Upper lobe of left lung (tissue), 6 donors: ENCODE measurements at regions not wholly inside any gene's neighbourhood (a gene's known extent, or its start where the extent isn't known, plus 50 kb on each side); places are given as distances from the start of the nearest gene placed in this dataset.

Source experiments
- ATAC-seq, 2 donors: fragments of 200-7000 bp; cut with Tn5 transposase; one replicate each; pipeline ENCODE4 v1.9.1; 2022; ENCODE audit warnings: mild to moderate bottlenecking in 2 of 2, moderate library complexity in 2 of 2; ENCODE audit not compliant: low FRiP score in 2 of 2
- DNase-seq, 2 donors: peaks; one replicate each; pipeline ENCODE4 v3.0.0-alpha.2; 2019 to 2020
- H3K27ac ChIP-seq, 4 donors: fragments of 200-600 bp; sonication (generic); one replicate each; pipeline ENCODE4 v1.5.1; 2016 to 2019
- H3K27me3 ChIP-seq, 4 donors: fragments of 200-600 bp; sonication (generic); one replicate each; pipeline ENCODE4 v1.5.1; 2017 to 2019
- H3K36me3 ChIP-seq, 4 donors: fragments of 200-600 bp; sonication (generic); one replicate each; pipeline ENCODE4 v1.5.1; 2016 to 2019
- H3K4me1 ChIP-seq, 4 donors: fragments of 200-600 bp; sonication (generic); one replicate each; pipeline ENCODE4 v1.5.1; 2018 to 2019
- H3K4me3 ChIP-seq, 4 donors: fragments of 200-600 bp; sonication (generic); one replicate each; pipeline ENCODE4 v1.5.1; 2017 to 2019; ENCODE audit warnings: mild to moderate bottlenecking in 2 of 4, moderate library complexity in 1 of 4
- H3K9me3 ChIP-seq, 4 donors: fragments of 200-600 bp; sonication (generic); one replicate each; pipeline ENCODE4 v1.5.1; 2018 to 2019
- CTCF ChIP-seq, 6 experiments: fragments of 450-650 bp in 4 of 6; fragments of 200-600 bp in 2 of 6; sonication (generic) in 2 of 6; IDR thresholded peaks; one replicate each; pipeline ENCODE4 v1.5.1; 2016 to 2019; ENCODE audit warnings: antibody characterized with exemption in 6 of 6
- EP300 ChIP-seq, 4 donors: sonication (generic); formaldehyde crosslinking; IDR thresholded peaks; one replicate each; pipeline ENCODE4 v1.5.1; 2017; ENCODE audit warnings: antibody characterized with exemption in 4 of 4, control low read depth in 2 of 4
- POLR2A ChIP-seq, 4 donors: fragments of 450-650 bp; IDR thresholded peaks; one replicate each; pipeline ENCODE4 v1.5.1; 2016 to 2017; ENCODE audit warnings: antibody characterized with exemption in 4 of 4, mild to moderate bottlenecking in 2 of 4
- POLR2AphosphoS5 ChIP-seq, 2 donors: sonication (generic); formaldehyde crosslinking; IDR thresholded peaks; one replicate each; pipeline ENCODE4 v1.5.1; 2017; ENCODE audit warnings: antibody characterized with exemption in 2 of 2
- WGBS, 2 donors: methylation state at CpG; one replicate each; pipeline ENCODE4 v1.1.5; 2017 to 2018; 5-methylcytosine and 5-hydroxymethylcytosine counted together
- donor health status: DM: no; HTN: no; CAD: no; lungs with moderate emphysema.
- donor health status: DM: no; HTN: yes; CAD: no; lungs with severe emphysema.

- TF ChIP-seq POLR2AphosphoS5 (IDR thresholded peaks at IDR 0.05), result no peak
- no peak for TF ChIP-seq EP300 (IDR thresholded peaks at IDR 0.05)
- TF ChIP-seq POLR2A (IDR thresholded peaks at IDR 0.05), result no peak
- no peak for TF ChIP-seq CTCF (IDR thresholded peaks at IDR 0.05)
- Histone ChIP-seq H3K4me3 (no peak overlapping the region), H3K4me1 (no peaks in the 10 kb centered on the region), H3K9me3 (no peaks in the 10 kb centered on the region), H3K27me3 (no peaks in the 10 kb centered on the region), H3K27ac (no peak overlapping the region), H3K36me3 (no peaks in the 10 kb centered on the region)
- ATAC-seq, result no peak
- no peak for DNase-seq
- WGBS, 2 donors, result 74 to 81% methylated on average over 6 of the region's 6 CpGs
Observed at GRCh38 chr14:89743828-89744227, 210.7 kb downstream of the EFCAB11 start.

- ATAC-seq, result no peak
- Histone ChIP-seq H3K27me3 (no peaks in the 10 kb centered on the region), H3K9me3 (no peaks in the 10 kb centered on the region), H3K36me3 (no peaks in the 10 kb centered on the region), H3K4me3 (no peak overlapping the region), H3K27ac (no peak overlapping the region), H3K4me1 (no peaks in the 10 kb centered on the region)
- WGBS, 2 donors, result 66 to 78% methylated on average over 3 of the region's 3 CpGs
- DNase-seq, result no peak
- no peak for TF ChIP-seq POLR2A (IDR thresholded peaks at IDR 0.05)
- no peak for TF ChIP-seq CTCF (IDR thresholded peaks at IDR 0.05)
- TF ChIP-seq EP300 (IDR thresholded peaks at IDR 0.05), result no peak
- TF ChIP-seq POLR2AphosphoS5 (IDR thresholded peaks at IDR 0.05), result no peak
Observed at GRCh38 chr14:89740241-89740640, 214.3 kb downstream of the EFCAB11 start.

DNA sequence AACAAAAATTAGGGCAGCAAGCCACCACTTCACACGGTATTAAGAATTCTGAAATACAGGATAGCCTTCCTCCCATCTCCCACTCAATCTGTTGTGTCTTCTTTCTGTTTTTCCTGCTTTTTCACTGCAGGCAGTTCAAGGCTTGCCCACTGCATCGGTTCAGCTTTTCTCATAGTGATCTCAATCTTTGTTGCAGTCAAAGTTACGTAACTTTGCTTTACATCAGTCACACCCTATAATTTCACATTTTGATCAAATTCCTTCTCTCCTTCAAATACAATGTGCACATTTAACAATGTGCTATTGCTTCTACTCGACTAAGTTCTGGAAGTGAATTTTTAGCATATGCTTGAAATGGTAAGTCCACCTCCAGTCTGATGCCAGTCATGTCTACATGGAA lies 217.6 kb downstream of the EFCAB11 start:
- DNase-seq (no peak), ATAC-seq (no peak)
- Histone ChIP-seq H3K36me3 (no peaks in the 10 kb centered on the region), H3K4me3 (no peak overlapping the region), H3K9me3 (peaks cover 0 to 3% (median 0%) of the 10 kb centered on the region in 4 donors), H3K27me3 (no peaks in the 10 kb centered on the region), H3K4me1 (no peaks in the 10 kb centered on the region), H3K27ac (no peak overlapping the region)
- 68 to 73% methylated on average over 4 of the region's 4 CpGs for WGBS, 2 donors
- TF ChIP-seq EP300 (IDR thresholded peaks at IDR 0.05) (no peak), POLR2A (IDR thresholded peaks at IDR 0.05) (no peak), CTCF (IDR thresholded peaks at IDR 0.05) (no peak), POLR2AphosphoS5 (IDR thresholded peaks at IDR 0.05) (no peak)

DNA sequence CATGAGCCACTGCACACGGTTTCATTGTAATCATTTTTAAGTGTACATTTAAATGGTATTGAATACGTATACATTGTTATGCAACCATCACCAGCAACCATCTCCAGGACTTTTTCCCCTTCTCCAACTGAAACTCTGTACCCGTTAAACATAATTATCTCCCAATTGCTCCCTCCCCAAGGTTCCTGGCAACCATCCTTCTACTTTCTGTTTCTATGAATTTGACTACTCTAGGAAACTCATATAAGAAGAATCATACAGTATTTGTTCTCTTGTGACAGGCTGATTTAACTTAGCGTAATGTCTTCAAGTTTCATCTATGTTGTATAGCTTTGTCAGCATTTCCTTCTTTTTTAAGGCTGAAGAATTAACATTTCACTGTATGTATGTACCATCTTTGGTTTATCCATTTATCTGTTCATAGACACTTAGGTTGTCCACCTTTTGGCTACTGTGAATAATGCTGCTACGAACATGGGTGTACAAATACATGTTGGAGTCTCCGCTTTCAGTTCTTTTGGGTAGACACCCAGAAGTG lies 223.1 kb downstream of the EFCAB11 start:
- no peak overlapping the region for H3K4me3 ChIP-seq
- ATAC-seq (no peak), DNase-seq (no peak)
- WGBS, 2 donors, result 81 to 87% methylated on average over 6 of the region's 6 CpGs
- H3K36me3 ChIP-seq, result no peaks in the 10 kb centered on the region
- peaks cover 0 to 3% (median 0%) of the 10 kb centered on the region in 4 donors for H3K9me3 ChIP-seq
- no peaks in the 10 kb centered on the region for H3K4me1 ChIP-seq
- no peaks in the 10 kb centered on the region for H3K27me3 ChIP-seq
- peak overlapping the region in 1 of 4 donors; percentile 59 for H3K27ac ChIP-seq
- TF ChIP-seq CTCF (IDR thresholded peaks at IDR 0.05) (no peak), POLR2A (IDR thresholded peaks at IDR 0.05) (no peak), POLR2AphosphoS5 (IDR thresholded peaks at IDR 0.05) (no peak), EP300 (IDR thresholded peaks at IDR 0.05) (no peak)

- peak in 1 of 2 donors; percentile 56 for ATAC-seq
- Histone ChIP-seq H3K27me3 (no peaks in the 10 kb centered on the region), H3K9me3 (peaks cover 0 to 3% (median 0%) of the 10 kb centered on the region in 4 donors), H3K36me3 (no peaks in the 10 kb centered on the region), H3K4me3 (no peak overlapping the region), H3K4me1 (no peaks in the 10 kb centered on the region), H3K27ac (peak overlapping the region in 1 of 4 donors; percentile 59)
- TF ChIP-seq POLR2A (IDR thresholded peaks at IDR 0.05) (no peak), EP300 (IDR thresholded peaks at IDR 0.05) (no peak), POLR2AphosphoS5 (IDR thresholded peaks at IDR 0.05) (no peak), CTCF (IDR thresholded peaks at IDR 0.05) (no peak)
- 59 to 81% methylated on average over 5 of the region's 5 CpGs for WGBS, 2 donors
- peak in 1 of 2 donors; percentile 40 for DNase-seq
Observed at GRCh38 chr14:89730687-89731086, 223.8 kb downstream of the EFCAB11 start.
